Smooth muscle cell (in vitro differentiated cells): ENCODE measurements at regions not wholly inside any gene's neighbourhood (a gene's known extent, or its start where the extent isn't known, plus 50 kb on each side); places are given as distances from the start of the nearest gene placed in this dataset.
"Not testable (repeated sequence)": the region's sequence is repeated elsewhere in the genome, so short reads cannot be mapped to it uniquely, and the experiment has no call there.

Experiments
- DNase-seq: peaks from one replicate; lab custom pipeline; 2025; ENCODE audit not compliant: unreplicated experiment; lab: John Stamatoyannopoulos, UW
- H2AFZ ChIP-seq: fragments of 200-600 bp; sonication (generic); 2 replicates; pipeline ENCODE4 v1.6.0; 2016; ENCODE audit warnings: antibody characterized with exemption, low read depth, mild to moderate bottlenecking
- H3F3A ChIP-seq: fragments of 200-600 bp; sonication (generic); 2 replicates; pipeline ENCODE4 v1.6.0; 2017; ENCODE audit warnings: antibody characterized with exemption, low read depth
- H3K27ac ChIP-seq: fragments of 200-600 bp; sonication (generic); 2 replicates; pipeline ENCODE4 v1.5.1; 2016; ENCODE audit warnings: low read depth, mild to moderate bottlenecking
- H3K27me3 ChIP-seq: fragments of 200-600 bp; sonication (generic); 2 replicates; pipeline ENCODE4 v1.6.1; 2016; ENCODE audit warnings: low read depth, mild to moderate bottlenecking
- H3K36me3 ChIP-seq: fragments of 200-600 bp; sonication (generic); 2 replicates; pipeline ENCODE4 v1.5.1; 2016; ENCODE audit warnings: low read depth
- H3K4me1 ChIP-seq: fragments of 200-600 bp; sonication (generic); 2 replicates; pipeline ENCODE4 v1.5.1; 2016; ENCODE audit warnings: low read depth
- H3K4me2 ChIP-seq: fragments of 200-600 bp; sonication (generic); 2 replicates; pipeline ENCODE4 v1.6.0; 2016; ENCODE audit warnings: mild to moderate bottlenecking
- H3K4me3 ChIP-seq: fragments of 200-600 bp; sonication (generic); 2 replicates; pipeline ENCODE4 v1.5.1; 2016; ENCODE audit warnings: mild to moderate bottlenecking
- H3K79me2 ChIP-seq: fragments of 200-600 bp; sonication (generic); 2 replicates; pipeline ENCODE4 v1.6.0; 2016; ENCODE audit warnings: low read depth, mild to moderate bottlenecking
- H3K9ac ChIP-seq: fragments of 200-600 bp; sonication (generic); 2 replicates; pipeline ENCODE4 v1.6.0; 2016; ENCODE audit warnings: low read depth
- H3K9me3 ChIP-seq: fragments of 200-600 bp; sonication (generic); replicated peaks from 2 replicates; pipeline ENCODE4 v1.5.1; 2016; ENCODE audit warnings: low read depth
- H4K20me1 ChIP-seq: fragments of 200-600 bp; sonication (generic); 2 replicates; pipeline ENCODE4 v1.6.0; 2016; ENCODE audit warnings: low read depth
- CTCF ChIP-seq: fragments of 200-600 bp; sonication (generic); IDR thresholded peaks from 2 replicates; pipeline ENCODE4 v1.5.1; 2017; ENCODE audit warnings: borderline replicate concordance, mild to moderate bottlenecking, antibody characterized with exemption; ENCODE audit not compliant: insufficient read depth, poor library complexity, severe bottlenecking
- WGBS: methylation state at CpG from one replicate; pipeline ENCODE4 v1.1.7; 2016; ENCODE audit warnings: low lambda C conversion rate; 5-methylcytosine and 5-hydroxymethylcytosine counted together

- no peaks in the 10 kb centered on the region for H3K27me3 ChIP-seq
- no peaks in the 10 kb centered on the region for H3K36me3 ChIP-seq
- peaks cover 6% of the 10 kb centered on the region for H3F3A ChIP-seq
- no peak overlapping the region for H3K4me3 ChIP-seq
- 66% methylated on average over 5 of the region's 5 CpGs for WGBS
- H3K79me2 ChIP-seq, result no peaks in the 10 kb centered on the region
- no peak overlapping the region for H2AFZ ChIP-seq
- H4K20me1 ChIP-seq, result no peaks in the 10 kb centered on the region
- H3K4me2 ChIP-seq, result no peak overlapping the region
- H3K27ac ChIP-seq, result no peak overlapping the region
- peaks cover 8% of the 10 kb centered on the region for H3K4me1 ChIP-seq
- no peaks in the 10 kb centered on the region for H3K9me3 ChIP-seq
- TF ChIP-seq CTCF, result no peak
- DNase-seq, result no peak
- H3K9ac ChIP-seq, result no peak overlapping the region
These were observed 147.3 kb upstream of the FOXQ1 start for GRCh38 chr6:1164600-1164999.

GRCh38 chr6:1163501-1163900 lies 148.4 kb upstream of the FOXQ1 start:
- 79% methylated on average over 5 of the region's 5 CpGs for whole genome bisulfite sequencing
- H3K4me3 ChIP-seq, result no peak overlapping the region
- no peak overlapping the region for H2AFZ ChIP-seq
- H3K27me3 ChIP-seq, result no peaks in the 10 kb centered on the region
- peaks cover 6% of the 10 kb centered on the region for H3F3A ChIP-seq
- no peaks in the 10 kb centered on the region for H3K79me2 ChIP-seq
- no peak for TF ChIP-seq CTCF
- no peaks in the 10 kb centered on the region for H3K36me3 ChIP-seq
- H3K4me1 ChIP-seq, result peaks cover 8% of the 10 kb centered on the region
- DNase-seq, result no peak
- H4K20me1 ChIP-seq, result no peaks in the 10 kb centered on the region
- peak overlapping the region; percentile 80 for H3K4me2 ChIP-seq
- no peaks in the 10 kb centered on the region for H3K9me3 ChIP-seq
- peak overlapping the region; percentile 89 for H3K27ac ChIP-seq
- H3K9ac ChIP-seq, result no peak overlapping the region

GRCh38 chr6:1162367-1163275 lies 149.3 kb upstream of the FOXQ1 start:
- H3K79me2 ChIP-seq, result no peaks in the 10 kb centered on the region
- peak overlapping the region; percentile 61 for H3K9ac ChIP-seq
- peaks cover 6% of the 10 kb centered on the region for H3F3A ChIP-seq
- no peaks in the 10 kb centered on the region for H3K9me3 ChIP-seq
- H3K4me3 ChIP-seq, result peak overlapping the region; percentile 42
- peak overlapping the region; percentile 80 for H3K4me2 ChIP-seq
- DNase-seq, result no peak
- WGBS, result 35% methylated on average over 8 of the region's 8 CpGs
- no peaks in the 10 kb centered on the region for H3K36me3 ChIP-seq
- peaks cover 8% of the 10 kb centered on the region for H3K4me1 ChIP-seq
- H2AFZ ChIP-seq, result peak overlapping the region; percentile 53
- peak overlapping the region; percentile 89 for H3K27ac ChIP-seq
- H4K20me1 ChIP-seq, result no peaks in the 10 kb centered on the region
- TF ChIP-seq CTCF, result no peak
- no peaks in the 10 kb centered on the region for H3K27me3 ChIP-seq

GRCh38 chr6:1156411-1156810 lies 155.5 kb upstream of the FOXQ1 start:
- 92% methylated on average over 3 of the region's 3 CpGs for WGBS

More at GRCh38 chr6:1156411-1156810, 155.5 kb upstream of the FOXQ1 start:
- DNase-seq, H2AFZ ChIP-seq, H3K79me2 ChIP-seq, H3K4me3 ChIP-seq, H3K9ac ChIP-seq, H3K36me3 ChIP-seq, H3K4me2 ChIP-seq, H3K27ac ChIP-seq, H4K20me1 ChIP-seq, H3K27me3 ChIP-seq, H3F3A ChIP-seq, H3K9me3 ChIP-seq, H3K4me1 ChIP-seq: not testable (repeated sequence)
